A673 (cell line): ENCODE measurements at regions not wholly inside any gene's neighbourhood (a gene's known extent, or its start where the extent isn't known, plus 50 kb on each side); places are given as distances from the start of the nearest gene placed in this dataset.

Experiments
- BruUV-seq: library from RNA; stranded (reverse); fragments of 400-500 nt; replicated peaks from 2 replicates; lab custom pipeline; 2021; lab: Mats Ljungman, UMichigan
- CTCF ChIA-PET: fragments of 300-600 bp; sonication (Branson Sonifier 250); formaldehyde crosslinking; loops from one replicate; lab custom pipeline; 2022; ENCODE audit warnings: antibody characterized with exemption; lab: Charles Lee
- POLR2A ChIA-PET: fragments of 300-600 bp; sonication (Branson Sonifier 250); formaldehyde crosslinking; loops from one replicate; lab custom pipeline; 2022; ENCODE audit warnings: antibody characterized with exemption; ENCODE audit not compliant: low non-redundant PET; lab: Charles Lee
- DNase-seq: peaks from one replicate; pipeline ENCODE4 v3.0.0-alpha.2; 2015; ENCODE audit warnings: low spot score
- H3K27ac ChIP-seq: fragments of 200-600 bp; sonication (generic); 2 replicates; pipeline ENCODE4 v1.5.1; 2016; ENCODE audit warnings: mixed run types, low read depth, mild to moderate bottlenecking, mixed read lengths, antibody characterized with exemption, low read length; ENCODE audit not compliant: poor library complexity, severe bottlenecking
- H3K27me3 ChIP-seq: fragments of 200-600 bp; sonication (generic); replicated peaks from 2 replicates; pipeline ENCODE4 v1.6.1; 2017; ENCODE audit warnings: mixed run types, low read depth, mild to moderate bottlenecking, mixed read lengths, antibody characterized with exemption, low read length; ENCODE audit not compliant: insufficient read depth, poor library complexity
- H3K36me3 ChIP-seq: fragments of 200-600 bp; sonication (generic); 2 replicates; pipeline ENCODE4 v1.6.1; 2016; ENCODE audit warnings: mixed run types, mild to moderate bottlenecking, mixed read lengths, antibody characterized with exemption, low read length; ENCODE audit not compliant: insufficient read depth, poor library complexity, severe bottlenecking
- H3K4me1 ChIP-seq: fragments of 200-600 bp; sonication (generic); 2 replicates; pipeline ENCODE4 v1.6.1; 2017; ENCODE audit warnings: mixed run types, mild to moderate bottlenecking, mixed read lengths, antibody characterized with exemption, low read length; ENCODE audit not compliant: insufficient read depth, poor library complexity, severe bottlenecking
- H3K4me3 ChIP-seq: fragments of 200-600 bp; sonication (generic); 2 replicates; pipeline ENCODE4 v1.5.1; 2016; ENCODE audit warnings: low read depth, mixed run types, mild to moderate bottlenecking, mixed read lengths, low read length; ENCODE audit not compliant: poor library complexity, severe bottlenecking
- H3K9me3 ChIP-seq: fragments of 200-600 bp; sonication (generic); 2 replicates; pipeline ENCODE4 v1.6.1; 2016; ENCODE audit warnings: mixed run types, low read depth, mild to moderate bottlenecking, mixed read lengths, antibody characterized with exemption, low read length; ENCODE audit not compliant: poor library complexity, severe bottlenecking
- CTCF ChIP-seq: fragments of 300-800, 200-600 bp; sonication (generic); conservative IDR thresholded peaks from 2 replicates; pipeline ENCODE4 v1.5.1; 2017; ENCODE audit warnings: low read depth, mild to moderate bottlenecking, antibody characterized with exemption, low read length, moderate library complexity, mixed read lengths
- EZH2 ChIP-seq: fragments of 200-600 bp; sonication (generic); IDR thresholded peaks from 2 replicates; pipeline ENCODE4 v1.6.1; 2017; ENCODE audit warnings: borderline replicate concordance, low read depth, mild to moderate bottlenecking, mixed read lengths, antibody characterized with exemption, low read length; ENCODE audit not compliant: poor library complexity, severe bottlenecking
- intact Hi-C: fragments of 100-400 bp; cut with micrococcal nuclease; formaldehyde crosslinking; loops from one replicate; pipeline ENCODE4 v1.10.0; 2022; ENCODE audit not compliant: unreplicated experiment

GRCh38 chr9:106051545-106051944 is 357.2 kb downstream of the TMEM38B start:
- no TSS peak for BruUV-seq
- Histone ChIP-seq H3K4me3 (no peak overlapping the region), H3K27me3 (no peaks in the 10 kb centered on the region), H3K9me3 (peaks cover 3% of the 10 kb centered on the region), H3K4me1 (no peaks in the 10 kb centered on the region), H3K36me3 (no peaks in the 10 kb centered on the region), H3K27ac (no peak overlapping the region)
- TF ChIP-seq EZH2 (no peak), CTCF (no peak)
- no peak for DNase-seq
- POLR2A ChIA-PET = no interaction called here
- intact Hi-C loops = no loop called here
- CTCF ChIA-PET = no interaction called here

DNA sequence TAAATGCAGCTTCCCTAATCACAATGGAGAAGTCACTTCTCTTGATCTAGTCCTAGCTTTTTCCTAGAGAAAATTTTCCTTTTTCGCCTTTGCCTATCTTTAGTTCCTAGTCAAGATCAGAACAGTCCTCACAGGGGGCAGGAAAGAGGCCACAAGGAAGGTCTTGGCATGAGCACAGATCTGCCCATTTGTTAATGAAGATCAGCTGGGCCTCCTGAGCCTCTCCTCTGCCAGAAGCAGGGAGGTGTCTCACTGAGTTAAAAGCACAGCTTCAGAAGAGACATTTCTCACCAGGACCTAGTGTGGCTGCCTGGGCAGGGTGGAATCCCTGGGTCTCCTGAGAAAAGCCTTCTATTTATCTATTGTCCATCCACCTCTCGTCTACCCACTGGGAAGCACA is 357.8 kb downstream of the TMEM38B start:
- DNase-seq = no peak
- Histone ChIP-seq H3K27me3 (no peaks in the 10 kb centered on the region), H3K27ac (no peak overlapping the region), H3K4me1 (no peaks in the 10 kb centered on the region), H3K9me3 (no peaks in the 10 kb centered on the region), H3K36me3 (no peaks in the 10 kb centered on the region), H3K4me3 (no peak overlapping the region)
- POLR2A ChIA-PET = no interaction called here
- no peak for TF ChIP-seq EZH2
- TF ChIP-seq CTCF = no peak
- intact Hi-C loops = no loop called here
- no TSS peak for BruUV-seq
- CTCF ChIA-PET = no interaction called here

- no peak overlapping the region for H3K27ac ChIP-seq
- BruUV-seq = no TSS peak
- H3K9me3 ChIP-seq = no peaks in the 10 kb centered on the region
- ChIA-PET POLR2A (no interaction called here), CTCF (no interaction called here)
- H3K36me3 ChIP-seq = no peaks in the 10 kb centered on the region
- intact Hi-C loops = no loop called here
- TF ChIP-seq CTCF (no peak), EZH2 (no peak)
- H3K4me3 ChIP-seq = no peak overlapping the region
- H3K27me3 ChIP-seq = no peaks in the 10 kb centered on the region
- no peaks in the 10 kb centered on the region for H3K4me1 ChIP-seq
- DNase-seq = no peak
Observed at GRCh38 chr9:106052735-106053134, 358.4 kb downstream of the TMEM38B start.
